Eye (tissue), 1 donor: ENCODE measurements at regions not wholly inside any gene's neighbourhood (a gene's known extent, or its start where the extent isn't known, plus 50 kb on each side); places are given as distances from the start of the nearest gene placed in this dataset.

Experiments used
- DNase-seq: peaks from one replicate; pipeline ENCODE4 v3.0.0-alpha.2; 2015

DNA sequence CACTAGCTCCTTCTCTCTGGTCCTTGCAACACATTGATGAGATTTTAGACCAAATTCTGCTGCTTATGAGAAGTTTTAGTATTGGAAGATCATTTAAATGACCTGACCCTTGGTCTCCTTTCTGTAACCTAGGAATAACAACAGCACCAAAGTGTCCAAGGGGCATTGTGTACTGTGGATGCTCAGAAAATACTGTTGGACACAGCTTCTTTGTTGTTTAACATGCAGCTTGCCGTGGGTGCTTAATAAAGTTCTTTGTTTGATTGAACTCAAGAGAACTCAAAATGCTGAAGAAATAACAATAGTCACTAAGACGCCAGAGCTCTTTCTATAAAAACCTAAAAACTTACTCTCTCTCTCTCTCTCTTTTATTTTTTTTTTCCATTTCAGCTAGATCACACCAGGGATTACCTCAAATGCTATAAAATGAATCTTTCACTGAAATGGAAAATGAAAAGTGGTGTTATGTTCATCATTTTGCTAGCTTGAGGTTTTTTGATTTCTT is 548.9 kb upstream of the CDH8 start:
- DNase-seq: no peak

DNA sequence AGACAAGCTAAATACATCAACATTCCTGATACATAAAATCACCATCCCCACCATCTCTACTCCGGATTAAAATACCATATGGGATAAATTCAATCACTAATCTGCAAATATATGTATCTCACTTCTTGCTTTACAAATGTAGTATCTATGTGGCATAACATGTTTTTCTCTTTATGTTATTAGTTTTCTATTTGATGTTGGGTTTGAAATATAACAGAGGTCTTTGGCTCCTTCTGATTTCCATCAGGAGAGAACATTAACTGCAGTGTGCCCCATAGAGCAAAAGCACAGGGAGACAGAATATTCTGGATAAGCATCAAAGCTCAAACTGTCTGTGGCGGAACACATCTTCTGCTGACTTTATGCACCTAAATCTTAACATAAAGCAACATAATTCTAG is 547.2 kb upstream of the CDH8 start:
- no peak for DNase-seq

DNA sequence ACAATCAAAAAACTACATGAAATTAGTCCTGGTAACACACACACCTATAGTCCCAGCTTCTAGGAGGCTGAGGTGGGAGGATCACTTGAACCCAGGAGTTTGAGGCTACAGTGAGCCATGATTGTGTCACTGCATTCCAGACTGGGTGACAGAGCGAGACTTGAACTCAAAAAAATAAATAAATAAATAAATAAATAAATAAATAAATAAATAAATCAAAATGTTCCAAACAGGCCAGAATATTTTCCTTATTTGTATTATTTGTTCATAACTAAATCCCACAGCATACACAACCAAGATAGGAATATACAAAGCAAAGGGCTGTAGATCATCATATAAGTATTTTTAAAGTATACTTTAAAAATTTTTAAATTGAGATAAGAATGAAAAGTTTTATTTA is 537.2 kb upstream of the CDH8 start:
- DNase-seq: no peak

DNA sequence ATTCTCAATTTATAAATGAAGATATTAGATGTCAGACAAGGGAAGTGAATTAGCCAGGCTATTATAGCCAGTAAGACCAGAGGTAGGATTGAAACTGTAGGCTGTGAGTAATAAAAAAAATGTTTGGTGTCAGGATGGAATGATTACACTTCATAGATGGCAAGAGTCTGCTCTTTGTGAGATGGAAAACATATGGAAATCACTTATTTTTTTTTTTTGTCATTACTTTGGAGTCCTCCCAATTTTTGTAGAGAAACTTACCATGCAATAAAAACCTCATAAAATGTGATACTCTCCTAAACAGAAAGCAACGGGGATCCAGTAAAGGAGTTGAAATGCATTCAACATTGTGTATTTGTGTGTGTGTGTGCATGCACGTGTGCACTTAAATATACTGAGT is 532.7 kb upstream of the CDH8 start:
- no peak for DNase-seq

DNA sequence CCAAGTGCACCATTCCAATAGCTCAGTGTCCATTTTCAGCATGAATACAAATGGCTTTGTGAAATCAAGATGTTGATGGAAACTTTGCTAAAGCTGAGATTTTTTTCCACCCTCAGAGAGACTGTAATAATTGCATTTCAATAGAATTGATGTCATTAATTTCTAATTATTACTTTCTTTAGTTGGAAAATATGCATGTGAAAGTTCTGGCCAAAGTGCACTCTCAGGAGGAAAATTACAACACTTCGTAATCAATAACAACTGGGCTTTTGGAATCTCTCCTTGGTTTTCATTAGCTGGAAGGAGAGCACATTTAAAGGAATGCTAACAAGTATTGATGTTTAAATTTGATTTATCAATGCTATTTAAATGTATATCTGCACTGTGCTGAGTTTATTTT is 529.5 kb upstream of the CDH8 start:
- DNase-seq: no peak

DNA sequence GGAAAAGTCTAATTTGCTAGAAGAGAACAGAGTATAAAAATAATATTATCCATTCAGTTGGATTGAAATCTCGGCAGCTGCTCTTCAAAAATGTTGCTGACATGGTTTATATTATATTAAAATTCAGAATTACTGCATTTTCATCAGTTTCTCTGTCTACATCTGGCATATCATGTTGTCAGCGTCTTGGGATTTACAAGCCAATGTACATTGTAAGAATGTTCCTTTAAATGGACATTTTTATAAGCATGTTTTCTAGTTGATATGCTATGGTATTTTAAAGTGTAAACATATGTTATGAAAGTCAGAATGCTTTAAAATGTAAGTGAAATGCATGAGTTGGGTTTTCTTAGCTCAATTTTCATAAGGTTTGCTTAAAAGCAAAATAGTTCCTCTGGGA is 528.1 kb upstream of the CDH8 start:
- no peak for DNase-seq

DNA sequence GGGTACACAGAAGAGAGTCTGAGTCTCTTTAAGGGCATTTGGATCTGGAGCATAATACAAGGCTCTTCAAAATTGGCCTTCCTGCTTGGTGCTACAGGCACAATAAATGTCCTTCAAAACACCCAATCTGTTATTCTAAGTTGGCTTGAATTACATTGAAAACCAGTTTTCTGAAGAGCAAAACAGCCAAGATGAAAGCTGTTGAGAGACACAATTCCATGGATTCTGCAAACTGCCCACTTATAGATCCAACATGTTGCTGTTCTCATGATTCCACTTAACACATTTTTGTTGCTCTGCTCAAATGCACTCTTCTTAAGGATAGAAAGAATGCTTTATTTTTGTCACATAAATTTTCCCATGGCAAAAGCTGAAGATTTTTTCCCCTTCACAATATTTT is 525.9 kb upstream of the CDH8 start:
- no peak for DNase-seq

DNA sequence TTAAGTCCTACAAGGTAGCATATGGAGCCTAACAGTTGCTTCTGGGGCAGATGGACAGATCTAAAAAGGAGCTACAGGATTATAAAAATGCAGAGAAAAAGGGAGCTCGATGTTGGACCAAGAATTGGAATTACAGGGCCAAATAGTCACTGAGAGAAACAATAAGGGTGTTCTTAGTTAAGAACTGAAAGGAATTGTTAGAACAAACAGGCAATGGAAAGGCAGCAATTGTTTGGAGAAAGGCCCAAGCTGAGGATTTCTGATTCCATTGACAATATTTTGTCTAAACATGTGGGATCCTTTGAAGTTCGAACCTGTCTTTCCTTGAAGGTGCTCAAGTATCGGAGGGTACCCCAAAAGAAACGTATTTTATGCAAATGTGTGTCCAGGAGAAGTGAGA is 513.6 kb upstream of the CDH8 start:
- DNase-seq: no peak

DNA sequence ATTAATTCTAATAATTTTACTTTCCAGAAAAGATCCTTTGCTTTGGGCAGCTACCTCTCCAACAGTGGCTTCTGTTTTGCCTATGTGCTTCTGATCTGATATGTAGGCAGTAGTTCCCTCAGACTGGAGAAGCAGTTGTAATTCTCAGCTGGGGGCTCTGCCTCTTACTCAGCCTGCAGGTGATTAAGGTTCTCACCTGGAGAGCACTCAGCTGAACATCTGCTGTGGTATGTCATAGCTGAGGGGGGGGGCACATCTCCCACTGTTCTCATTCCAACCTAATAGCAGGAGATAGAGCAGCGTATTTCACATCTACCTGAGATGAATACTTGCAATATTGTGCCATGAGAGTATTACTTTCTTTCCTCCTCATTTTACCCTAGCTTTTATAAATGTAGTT is 511.9 kb upstream of the CDH8 start:
- no peak for DNase-seq

DNA sequence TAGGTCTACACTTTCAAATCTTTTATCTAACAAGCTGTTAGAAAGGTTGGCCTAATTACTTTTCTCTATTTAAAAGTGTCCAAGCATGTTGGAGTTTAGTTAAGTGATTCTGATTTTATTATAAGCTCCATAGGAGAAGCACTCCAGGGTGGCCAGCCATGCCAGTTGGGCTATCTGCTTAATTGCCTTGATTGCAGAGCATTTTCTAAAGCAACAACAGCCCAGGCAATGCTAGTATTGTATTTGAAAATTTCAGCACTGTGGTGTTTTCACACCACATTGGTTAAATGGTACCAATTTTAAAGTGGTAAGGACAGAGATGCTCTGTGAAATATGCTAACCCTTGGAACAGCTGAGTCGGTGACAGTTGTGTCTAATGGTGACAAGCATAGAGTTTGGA is 510.5 kb upstream of the CDH8 start:
- no peak for DNase-seq

DNA sequence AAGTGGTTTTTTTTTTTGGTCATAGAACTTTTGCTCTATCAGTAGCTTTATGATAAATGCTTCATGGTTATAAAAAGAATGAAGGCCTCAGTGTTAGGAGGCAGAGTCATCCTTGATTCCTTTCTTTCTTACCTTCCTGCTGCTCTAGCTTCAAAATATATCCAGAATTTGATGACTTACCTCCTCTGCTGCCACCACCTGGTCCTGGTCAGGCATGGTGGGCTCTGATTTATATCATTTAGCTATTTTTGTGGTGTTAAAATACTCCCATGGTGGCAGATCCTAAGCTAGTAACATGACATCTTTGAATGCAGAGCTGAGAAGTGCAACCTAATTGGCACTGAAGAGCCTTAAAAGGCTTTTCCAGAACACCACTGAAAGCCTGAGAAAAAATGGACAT is 508.8 kb upstream of the CDH8 start:
- DNase-seq: no peak

DNA sequence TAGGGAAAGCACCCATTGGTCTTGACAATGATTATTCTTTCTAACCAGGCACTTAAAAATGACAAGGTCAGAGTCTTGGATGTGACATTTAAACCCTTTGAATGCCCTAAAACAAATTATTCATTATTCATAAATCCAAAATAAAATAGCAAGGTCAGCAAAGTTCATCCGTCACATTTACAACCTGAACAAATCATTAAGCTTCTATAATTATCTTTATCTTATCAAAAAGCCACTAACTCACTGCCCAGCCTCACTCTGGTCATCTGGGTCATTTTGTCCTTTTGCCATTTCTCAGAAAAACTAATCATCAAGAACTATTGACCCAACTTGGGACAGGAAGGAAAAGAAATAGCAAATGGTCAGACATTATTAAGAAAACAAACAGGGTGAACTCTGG is 507.3 kb upstream of the CDH8 start:
- no peak for DNase-seq

DNA sequence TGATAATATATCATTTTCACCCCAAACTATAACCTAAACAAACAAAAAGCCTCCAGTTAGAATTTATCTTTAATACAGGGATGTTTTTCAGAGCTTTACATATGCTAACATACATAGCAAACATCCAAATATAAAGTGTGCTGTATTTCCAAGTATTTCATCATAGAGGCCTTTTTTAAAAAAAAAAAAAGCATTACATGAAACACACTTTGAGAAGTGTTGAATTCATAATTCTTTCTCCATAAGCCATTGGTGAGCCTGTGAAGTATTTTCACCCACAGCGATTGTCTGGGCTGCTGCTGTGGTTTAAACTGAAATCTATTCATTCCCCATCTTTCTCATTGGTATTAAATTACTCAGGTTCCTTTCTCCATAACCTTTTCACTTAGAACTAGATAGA is 503.4 kb upstream of the CDH8 start:
- DNase-seq: no peak

DNA sequence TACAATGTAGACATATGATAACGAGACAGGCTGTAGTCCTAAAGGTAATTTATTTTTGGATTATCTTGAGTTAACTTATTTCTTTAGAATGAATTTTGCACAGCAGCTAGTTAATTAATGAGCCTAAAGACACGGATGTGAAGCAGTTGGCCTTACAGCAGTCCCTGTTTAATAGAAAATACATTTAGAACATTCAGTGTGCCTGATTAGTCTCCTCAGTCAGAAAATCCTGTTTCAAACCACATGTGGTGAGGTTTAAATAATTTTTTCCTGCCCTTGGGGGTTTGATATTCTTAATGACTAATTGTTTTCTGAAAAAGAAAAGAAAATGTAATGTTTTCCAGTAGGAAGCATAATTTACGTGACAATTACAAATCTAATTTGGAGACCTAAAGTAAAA is 494.2 kb upstream of the CDH8 start:
- no peak for DNase-seq

DNA sequence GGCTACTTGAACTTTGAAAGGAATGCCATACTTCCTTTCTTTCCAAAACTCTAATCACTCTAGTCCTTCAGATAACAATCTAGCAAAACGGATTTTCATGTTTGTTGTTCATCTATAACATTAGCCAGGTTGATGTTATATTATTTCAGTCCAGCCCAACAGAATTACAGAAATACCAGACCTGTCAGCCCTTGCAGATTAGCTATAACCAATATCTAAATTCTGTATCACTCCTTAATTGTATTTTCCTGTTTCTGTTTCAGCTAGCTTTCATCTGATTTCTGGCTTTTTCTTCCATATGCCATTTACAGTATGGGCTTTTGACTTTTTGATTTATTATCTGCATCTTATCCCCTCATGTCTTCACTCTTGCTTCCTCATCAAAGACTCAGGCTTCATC is 479.8 kb upstream of the CDH8 start:
- DNase-seq: no peak

DNA sequence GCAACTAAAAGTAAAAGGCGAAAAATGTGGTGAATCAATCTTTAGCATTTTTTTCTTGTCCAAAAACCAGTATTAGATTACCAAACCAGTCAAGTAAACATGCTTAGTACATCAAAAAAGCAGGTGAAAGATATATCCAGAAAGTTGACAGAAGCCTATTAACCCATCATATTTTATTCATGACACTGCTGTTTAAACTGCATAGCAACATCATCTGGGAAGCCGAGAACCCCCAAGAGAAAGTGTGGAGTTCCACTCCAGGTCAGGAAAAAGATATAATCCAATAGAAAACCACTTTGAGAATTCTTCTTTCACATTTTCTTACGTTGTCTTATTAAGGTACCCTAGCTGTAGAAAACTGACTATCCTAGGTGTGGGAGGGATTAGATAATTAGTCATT is 466.8 kb upstream of the CDH8 start:
- DNase-seq: peak; percentile 17

DNA sequence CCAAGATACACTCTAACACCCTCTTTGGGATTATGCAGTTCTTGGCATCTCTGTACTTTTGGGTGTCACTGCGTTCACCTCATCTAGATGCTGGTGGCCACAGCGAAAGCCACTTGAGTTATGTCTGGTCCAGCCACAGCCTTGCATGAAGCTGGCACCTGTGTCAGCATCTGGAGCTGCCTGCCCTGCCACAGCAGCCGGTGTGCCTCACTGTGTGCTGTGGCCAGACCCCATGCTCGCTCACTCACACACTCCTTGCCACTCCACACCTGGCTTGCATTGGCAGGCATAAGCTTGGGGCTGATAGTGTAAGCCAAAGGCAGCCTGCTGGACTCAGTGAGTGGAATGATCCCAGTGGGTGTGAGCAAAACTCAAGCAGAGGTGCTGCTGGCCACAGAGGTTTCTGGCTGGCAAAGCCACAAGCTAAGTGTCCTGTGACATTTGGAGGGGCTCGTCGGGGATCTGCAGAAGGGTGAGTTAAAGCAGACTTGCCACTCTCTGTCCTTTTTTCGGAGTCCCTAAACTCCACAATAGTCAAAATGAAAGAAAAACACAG is 442.7 kb upstream of the CDH8 start:
- no peak for DNase-seq

DNA sequence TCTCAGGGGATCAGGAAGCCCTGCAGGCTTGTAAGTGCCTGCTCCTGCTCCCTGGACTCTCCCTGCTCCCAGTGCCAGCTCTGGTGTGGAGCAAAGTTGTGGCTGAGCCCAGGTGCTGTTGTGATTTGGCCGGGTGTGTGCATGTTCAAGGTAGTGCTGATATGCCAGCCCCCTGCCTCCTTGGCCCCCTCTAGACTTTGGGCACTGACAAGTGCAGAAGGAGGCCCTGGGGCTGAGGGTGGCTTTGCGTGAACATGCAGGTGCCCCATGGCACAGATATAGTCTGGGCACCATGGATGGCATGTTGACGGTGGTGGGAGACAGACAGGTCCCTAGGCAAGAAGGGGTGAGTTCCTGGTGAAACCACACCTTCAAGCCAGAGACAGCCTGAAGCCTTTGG is 441.6 kb upstream of the CDH8 start:
- DNase-seq: no peak

DNA sequence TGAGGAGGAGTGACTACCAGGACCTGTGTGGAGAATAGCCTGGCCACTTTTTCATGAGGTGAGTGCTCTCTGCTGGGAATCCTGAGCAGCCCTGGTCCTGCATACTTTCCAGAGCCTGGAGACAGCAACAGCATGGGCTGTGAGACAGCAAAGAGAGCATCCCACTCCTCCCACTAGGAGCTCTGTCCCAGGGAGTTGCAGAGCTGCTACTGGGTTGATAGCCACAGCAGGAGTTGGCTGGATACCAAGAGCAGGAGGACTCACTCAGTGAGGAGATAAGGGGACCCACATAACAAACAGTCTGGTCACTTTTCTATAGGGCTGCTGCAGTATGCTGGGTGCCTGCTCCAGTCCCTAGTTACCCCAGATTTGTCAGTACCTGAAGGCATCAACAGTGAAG is 439.3 kb upstream of the CDH8 start:
- DNase-seq: no peak

DNA sequence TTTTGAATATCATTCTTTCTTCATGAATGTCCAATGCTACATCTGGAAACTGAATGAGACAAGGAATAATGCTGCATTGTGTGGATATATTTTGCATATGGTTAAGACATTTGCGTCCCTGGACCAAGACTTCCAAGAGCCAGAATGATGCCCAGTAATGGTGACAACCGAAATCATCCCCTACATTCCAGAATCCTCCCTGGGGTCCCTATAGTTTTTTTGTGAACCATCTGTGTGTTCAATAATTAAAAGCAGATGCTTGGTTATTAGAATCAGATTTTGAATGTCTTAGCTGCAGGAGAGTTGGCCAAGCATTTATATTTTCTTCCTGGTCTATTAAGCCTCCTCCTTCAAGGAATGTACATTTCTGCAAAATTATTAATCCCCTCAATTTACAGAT is 426.7 kb upstream of the CDH8 start:
- DNase-seq: peak; percentile 31

DNA sequence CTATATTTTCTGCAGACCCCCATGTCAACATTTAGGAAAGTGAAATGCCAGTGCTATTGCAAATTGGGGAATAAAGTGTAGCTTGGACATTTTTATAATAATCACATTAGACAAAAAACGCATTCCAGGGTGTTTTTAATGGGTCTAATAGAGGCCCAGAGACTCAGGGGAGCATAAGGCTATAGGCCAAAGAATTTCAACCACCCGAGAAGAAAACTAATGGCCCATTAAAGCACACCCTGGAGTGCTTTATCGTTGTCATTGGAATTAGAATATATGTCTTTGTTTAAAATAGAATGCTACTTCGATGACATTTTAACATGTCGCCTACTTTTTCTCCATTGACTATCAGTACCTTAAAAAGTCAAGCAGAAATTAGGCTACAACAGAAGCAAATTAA is 414.1 kb upstream of the CDH8 start:
- DNase-seq: peak; percentile 54

DNA sequence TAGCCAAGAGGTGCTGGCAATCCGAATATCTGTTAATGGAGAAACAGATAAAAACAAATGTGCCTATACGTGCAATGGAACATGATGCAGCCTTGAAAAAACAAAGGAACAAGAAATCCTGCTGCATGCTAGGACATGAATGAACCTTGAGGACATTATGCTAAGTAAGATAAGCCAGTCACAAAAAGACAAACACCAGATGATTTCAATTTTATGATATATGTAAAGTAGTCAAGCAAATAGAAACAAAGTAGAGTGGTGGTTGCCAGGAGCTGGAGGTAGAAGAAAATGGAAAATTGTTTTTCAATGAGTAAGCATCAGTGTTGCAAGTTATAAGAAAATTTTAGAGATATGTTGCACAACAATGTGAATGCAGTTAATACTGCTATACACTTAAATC is 409.7 kb upstream of the CDH8 start:
- no peak for DNase-seq

DNA sequence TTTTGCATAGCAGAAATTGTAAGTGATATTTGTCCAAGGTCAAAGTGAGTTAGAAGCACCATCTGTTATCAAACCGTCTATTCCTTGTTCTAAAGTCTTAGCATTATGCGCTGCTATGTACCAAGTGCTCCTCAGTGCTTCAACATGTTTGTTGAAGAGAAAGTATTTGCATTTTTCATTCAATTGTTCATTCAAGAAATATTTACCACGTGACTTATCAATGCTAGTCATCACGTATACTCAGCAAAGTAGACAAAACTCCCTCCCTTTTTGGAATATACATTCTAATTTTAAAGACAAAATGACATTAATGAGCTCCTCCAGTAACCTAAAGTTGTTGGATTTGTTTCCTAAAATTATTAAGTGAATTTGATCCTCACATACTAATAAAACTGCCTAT is 388.0 kb upstream of the CDH8 start:
- no peak for DNase-seq

DNA sequence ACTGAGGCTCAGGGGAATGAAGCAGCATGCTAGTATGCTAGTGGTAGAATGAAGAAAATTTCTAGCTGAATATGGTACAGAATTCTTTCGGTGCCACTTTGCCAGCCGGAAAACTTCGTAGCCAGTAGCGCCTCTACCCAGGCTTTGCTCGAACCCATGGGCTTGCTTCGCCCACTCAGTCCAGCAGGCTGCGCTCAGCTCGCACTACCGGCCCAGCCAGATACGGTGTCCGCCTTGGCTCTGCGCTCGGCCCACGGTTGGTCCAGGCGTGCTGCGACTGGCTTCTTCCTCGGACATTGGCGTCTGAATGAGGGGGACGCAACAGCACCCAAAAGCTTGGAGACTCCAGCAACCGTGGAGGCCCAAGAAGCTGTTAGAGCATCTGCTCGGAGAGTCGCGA is 372.5 kb upstream of the CDH8 start:
- DNase-seq: no peak

DNA sequence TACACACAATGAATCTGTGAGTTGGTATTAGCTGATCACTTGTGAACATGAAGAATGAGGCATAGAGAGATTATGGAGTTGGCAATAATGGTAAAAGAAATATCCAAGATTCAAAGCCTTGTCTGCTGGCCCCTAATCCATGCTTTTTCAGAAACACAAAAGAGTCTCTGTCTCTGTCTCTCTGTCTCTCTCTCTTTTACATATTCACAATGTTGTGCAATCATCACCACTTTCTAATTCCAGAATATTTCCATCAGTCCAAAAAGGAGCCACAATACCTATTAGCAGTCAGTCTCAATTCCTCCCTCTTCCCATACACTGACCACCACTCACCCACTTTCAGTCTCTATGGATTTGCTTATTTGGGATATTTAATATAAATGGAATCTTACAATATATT is 370.1 kb upstream of the CDH8 start:
- no peak for DNase-seq
